ENCODE measurements at regions not wholly inside any gene's neighbourhood (a gene's known extent, or its start where the extent isn't known, plus 50 kb on each side); places are given as distances from the start of the nearest gene placed in this dataset.

DNA sequence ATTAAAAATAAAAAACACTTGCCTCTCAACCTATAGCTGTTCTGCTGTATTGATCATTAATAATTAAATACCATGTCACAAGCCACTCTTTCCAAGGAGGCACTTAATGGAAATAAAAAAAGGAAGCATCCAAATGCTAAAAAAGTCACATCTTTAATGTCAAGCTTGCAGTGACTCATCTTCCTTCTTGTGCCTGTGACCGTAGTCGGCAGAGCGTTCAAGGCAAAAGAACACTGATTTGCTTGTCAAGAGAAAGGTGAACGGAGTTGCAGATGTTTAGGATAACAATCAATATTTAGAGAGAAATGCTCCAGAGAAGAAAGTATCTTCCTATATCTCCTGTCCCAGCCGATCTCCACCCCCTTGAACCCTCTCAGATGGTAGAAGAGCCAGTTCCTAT is 341.0 kb upstream of the OPRM1 start:
- DNase-seq (ENCODE audit: low read depth) = no peak
- TF ChIP-seq, protein P1, sequence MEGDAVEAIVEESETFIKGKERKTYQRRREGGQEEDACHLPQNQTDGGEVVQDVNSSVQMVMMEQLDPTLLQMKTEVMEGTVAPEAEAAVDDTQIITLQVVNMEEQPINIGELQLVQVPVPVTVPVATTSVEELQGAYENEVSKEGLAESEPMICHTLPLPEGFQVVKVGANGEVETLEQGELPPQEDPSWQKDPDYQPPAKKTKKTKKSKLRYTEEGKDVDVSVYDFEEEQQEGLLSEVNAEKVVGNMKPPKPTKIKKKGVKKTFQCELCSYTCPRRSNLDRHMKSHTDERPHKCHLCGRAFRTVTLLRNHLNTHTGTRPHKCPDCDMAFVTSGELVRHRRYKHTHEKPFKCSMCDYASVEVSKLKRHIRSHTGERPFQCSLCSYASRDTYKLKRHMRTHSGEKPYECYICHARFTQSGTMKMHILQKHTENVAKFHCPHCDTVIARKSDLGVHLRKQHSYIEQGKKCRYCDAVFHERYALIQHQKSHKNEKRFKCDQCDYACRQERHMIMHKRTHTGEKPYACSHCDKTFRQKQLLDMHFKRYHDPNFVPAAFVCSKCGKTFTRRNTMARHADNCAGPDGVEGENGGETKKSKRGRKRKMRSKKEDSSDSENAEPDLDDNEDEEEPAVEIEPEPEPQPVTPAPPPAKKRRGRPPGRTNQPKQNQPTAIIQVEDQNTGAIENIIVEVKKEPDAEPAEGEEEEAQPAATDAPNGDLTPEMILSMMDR (IDR thresholded peaks at IDR 0.05; ENCODE audit: control insufficient read depth, extremely low read depth, insufficient read depth) = no peak
- H3K4me3 ChIP-seq (ENCODE audit: low read depth, low read length) = no peak overlapping the region

DNA sequence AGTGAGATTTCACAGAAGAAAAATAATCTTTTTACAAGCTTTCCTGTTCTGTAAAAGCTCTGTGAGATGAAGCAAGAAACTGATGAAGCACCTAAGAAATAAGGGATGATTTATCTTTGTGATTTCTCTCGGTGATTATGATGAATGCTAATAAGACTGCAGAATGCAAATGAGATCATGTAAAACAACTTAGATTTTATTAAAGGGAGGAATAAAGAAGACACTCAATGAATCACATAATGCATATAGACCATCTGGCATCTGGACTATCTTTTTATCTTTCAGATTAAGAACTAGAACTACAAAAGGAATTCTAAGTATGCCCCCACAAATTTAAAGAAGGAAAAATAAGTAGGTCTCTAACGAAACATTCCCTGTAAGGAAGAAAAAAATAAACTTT is 361.5 kb upstream of the OPRM1 start:
- no peak overlapping the region for H3K4me3 ChIP-seq (ENCODE audit: low read depth, low read length)
- DNase-seq (ENCODE audit: low read depth) = no peak
- TF ChIP-seq, protein P1 (IDR thresholded peaks at IDR 0.05; ENCODE audit: control insufficient read depth, extremely low read depth, insufficient read depth) = no peak

DNA sequence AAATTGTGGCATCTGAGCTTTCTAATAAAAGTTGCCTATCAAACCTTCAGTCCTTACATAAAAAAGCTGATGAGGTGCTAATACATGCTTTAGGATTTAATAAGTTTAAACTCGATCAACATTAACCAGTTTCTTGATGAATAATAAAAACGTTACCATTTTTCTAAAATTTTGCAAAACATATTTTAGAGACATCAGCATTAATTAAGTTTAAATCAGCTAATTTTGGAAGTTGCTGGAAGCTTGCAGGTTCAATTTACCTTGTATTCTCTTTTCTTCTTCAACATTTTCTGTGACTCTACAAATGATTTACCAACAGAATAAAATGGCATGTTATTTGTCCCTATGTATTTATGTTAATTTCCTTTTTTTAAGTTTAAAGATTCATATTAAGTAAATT is 365.3 kb upstream of the OPRM1 start:
- TF ChIP-seq, protein P1 (IDR thresholded peaks at IDR 0.05; ENCODE audit: control insufficient read depth, extremely low read depth, insufficient read depth) = no peak
- H3K4me3 ChIP-seq (ENCODE audit: low read depth, low read length) = no peak overlapping the region
- no peak for DNase-seq (ENCODE audit: low read depth)

DNA sequence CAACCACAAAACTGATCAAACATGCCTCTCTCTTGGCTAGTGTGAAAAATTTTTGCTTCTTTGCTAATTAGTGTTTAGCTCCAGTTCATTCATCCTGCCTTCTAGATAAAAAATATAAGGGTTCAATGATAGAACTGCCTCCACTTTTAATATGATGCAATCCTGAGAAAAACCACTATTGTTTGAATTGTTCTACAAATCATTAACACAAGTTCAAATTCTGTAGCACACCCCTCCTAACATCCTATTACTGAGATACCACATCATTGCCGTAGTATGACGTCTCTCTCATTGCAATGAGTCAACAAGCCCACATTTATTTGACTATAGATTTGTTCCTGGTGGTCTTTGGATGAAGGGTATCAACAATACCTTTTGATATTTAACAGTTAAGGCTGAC is 365.8 kb upstream of the OPRM1 start:
- TF ChIP-seq, protein P1 (IDR thresholded peaks at IDR 0.05; ENCODE audit: control insufficient read depth, extremely low read depth, insufficient read depth) = no peak
- H3K4me3 ChIP-seq (ENCODE audit: low read depth, low read length) = no peak overlapping the region
- DNase-seq (ENCODE audit: low read depth) = no peak

DNA sequence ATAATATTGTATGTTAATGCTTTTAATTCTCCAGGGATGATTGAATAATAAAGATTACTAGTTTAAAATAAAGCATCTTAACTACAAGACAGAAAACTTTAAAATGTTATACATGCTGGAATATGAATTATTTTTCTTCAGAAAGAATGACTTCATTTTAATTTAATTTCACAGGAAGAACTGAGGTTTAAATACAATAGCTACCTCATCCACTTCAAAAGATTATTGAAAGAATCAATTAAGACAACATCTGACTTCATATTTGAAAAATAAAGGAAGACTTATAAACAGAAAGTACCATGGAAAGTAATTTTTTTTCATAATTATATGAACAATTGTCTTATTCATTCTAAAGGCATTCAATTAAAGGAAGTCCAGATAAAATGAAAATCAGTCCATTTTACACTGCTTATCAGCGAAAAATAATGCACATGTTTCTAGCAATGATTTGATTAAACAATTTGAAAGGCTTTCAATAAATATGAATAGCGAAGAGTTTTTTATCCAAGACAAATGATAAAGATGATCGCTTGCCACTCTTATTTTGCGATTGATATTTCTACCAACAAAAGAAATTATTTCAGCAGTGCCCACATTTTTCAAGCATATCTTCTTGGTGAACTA is 368.5 kb upstream of the OPRM1 start:
- no peak for DNase-seq (ENCODE audit: low read depth)
- no peak overlapping the region for H3K4me3 ChIP-seq (ENCODE audit: low read depth, low read length)
- TF ChIP-seq, protein P1 (IDR thresholded peaks at IDR 0.05; ENCODE audit: control insufficient read depth, extremely low read depth, insufficient read depth) = no peak

DNA sequence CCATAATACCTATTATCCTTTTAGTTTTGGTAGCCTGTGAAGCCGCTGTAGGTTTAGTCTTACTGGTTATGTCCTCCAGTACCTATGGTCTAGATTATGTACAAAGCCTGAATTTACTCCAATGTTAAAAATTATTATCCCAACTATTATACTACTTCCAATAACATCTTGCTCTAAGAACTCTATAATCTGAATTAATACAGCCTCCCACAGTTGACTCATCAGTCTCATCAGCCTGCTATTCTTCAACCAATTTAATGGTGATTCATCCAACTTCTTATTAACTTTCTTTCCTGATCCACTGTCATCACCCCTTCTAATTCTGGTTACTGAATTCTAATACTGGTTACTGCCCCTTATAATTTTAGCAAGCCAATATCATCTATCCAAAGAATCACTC is 370.3 kb upstream of the OPRM1 start:
- DNase-seq (ENCODE audit: low read depth) = no peak
- TF ChIP-seq, protein P1 (IDR thresholded peaks at IDR 0.05; ENCODE audit: control insufficient read depth, extremely low read depth, insufficient read depth) = no peak
- no peak overlapping the region for H3K4me3 ChIP-seq (ENCODE audit: low read depth, low read length)

DNA sequence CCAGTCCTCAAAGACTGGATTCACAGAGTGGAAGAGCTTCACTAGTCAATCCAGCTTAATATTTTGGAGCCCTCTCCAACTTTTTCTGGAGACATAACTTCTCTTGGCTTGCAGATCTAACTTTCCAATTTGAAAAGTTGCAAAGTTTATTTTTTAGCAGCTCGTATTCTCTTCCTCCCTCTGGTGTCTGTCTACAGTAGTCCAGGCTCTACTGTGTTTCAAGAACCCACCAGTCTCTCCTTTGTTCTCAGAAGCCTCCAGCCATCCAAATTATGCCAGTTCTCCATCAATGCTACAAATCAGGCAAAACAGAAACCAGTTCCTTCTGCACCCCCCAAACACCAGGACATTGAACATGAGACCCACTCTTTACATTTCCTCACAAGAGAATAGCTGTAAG is 376.1 kb upstream of the OPRM1 start:
- H3K4me3 ChIP-seq (ENCODE audit: low read depth, low read length) = no peak overlapping the region
- TF ChIP-seq, protein P1 (IDR thresholded peaks at IDR 0.05; ENCODE audit: control insufficient read depth, extremely low read depth, insufficient read depth) = no peak
- DNase-seq (ENCODE audit: low read depth) = no peak
